ENCODE measurements at regions not wholly inside any gene's neighbourhood (a gene's known extent, or its start where the extent isn't known, plus 50 kb on each side); places are given as distances from the start of the nearest gene placed in this dataset.
"Not testable (repeated sequence)": the region's sequence is repeated elsewhere in the genome, so short reads cannot be mapped to it uniquely, and the experiment has no call there.

DNA sequence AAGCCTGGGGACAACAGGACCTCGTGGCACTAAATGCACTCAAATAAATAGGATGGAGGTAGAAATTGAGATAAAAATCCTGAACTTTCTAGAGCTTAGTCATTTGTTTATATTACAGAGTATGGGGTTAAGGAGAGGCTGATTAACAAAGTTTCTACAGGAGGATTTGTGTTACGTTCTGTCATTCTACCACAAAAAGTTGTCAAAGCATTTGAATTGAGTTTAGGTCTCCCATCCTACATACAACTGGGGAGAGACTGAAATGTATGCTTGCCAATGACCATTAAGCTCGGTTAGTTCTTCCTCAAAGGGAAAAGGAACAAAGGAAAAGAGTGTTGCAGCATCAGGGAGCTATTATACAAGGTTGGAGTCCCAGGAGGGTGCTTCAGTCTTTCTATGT lies 597.9 kb downstream of the COL12A1 start:
- peak; percentile 70 for DNase-seq

DNA sequence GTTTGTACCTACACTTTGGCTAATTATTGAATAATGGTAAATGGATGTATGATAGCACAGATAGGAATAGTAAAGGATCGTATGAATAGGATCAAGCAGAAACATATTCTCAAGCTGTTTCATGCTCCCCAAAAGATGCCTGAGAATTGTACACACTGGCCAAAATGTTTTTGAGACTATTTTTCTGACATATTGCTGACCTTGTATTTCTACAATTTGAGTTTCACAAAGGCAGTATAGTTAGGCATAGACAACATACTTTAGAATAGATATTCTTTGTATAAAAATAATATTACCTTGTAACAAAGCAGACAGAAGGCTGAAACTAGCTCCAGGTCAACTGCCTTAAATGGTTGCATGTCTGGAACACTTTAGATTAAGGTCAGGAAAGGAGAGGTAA lies 598.4 kb downstream of the COL12A1 start:
- DNase-seq: no peak

DNA sequence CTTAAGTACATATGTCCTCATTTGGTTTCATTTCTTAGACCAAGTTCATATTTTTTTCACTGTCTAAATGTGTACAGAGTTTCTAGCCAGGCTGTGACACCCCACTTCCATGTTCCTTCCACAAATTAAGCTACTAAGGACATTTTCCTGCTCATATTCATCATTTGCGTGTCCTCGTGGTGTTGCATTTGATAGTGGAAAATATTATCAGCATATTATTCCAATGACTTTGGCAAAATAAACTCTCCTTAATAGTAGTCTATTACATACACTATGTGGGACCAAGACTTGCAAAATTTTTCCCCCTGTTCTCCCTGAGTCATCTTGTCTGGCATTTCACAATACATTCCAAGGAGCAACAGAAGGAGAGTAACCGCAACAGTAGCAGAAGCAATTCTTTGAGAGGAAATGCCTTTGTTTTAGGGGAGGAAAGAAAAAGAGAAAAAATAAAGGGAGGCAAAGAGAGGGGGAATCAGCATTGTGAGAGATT lies 599.2 kb downstream of the COL12A1 start:
- DNase-seq: peak; percentile 98

DNA sequence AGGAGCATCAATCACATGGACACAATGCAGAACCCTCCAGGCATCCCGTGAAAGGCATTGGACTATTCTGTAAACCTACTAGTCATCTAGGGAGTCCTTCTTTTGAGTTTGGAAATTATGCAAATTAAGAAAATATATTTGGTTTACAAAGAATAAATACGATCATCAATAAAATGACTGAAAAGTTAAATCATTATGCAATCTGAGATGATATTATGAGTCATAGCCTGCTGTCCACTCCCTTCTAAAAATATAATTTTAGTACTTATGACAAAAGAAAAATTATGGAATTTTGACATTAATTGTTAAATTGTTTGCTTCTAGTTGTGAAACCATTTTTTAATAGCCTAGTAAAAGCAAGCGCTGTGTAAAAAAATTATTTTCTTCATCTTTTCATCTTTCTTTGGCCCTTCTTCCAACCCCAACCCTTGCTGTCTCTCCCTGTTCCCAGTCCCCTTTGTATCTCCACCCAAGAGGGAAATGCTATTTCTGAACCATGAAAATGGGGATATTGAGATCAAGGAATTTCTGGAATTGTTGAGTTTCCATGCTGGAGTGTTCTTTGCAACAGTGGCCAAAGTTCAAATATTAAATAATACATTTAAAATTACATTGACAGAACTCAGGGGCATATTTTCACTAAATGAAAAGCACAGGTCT lies 599.8 kb downstream of the COL12A1 start:
- DNase-seq: peak; percentile 50

DNA sequence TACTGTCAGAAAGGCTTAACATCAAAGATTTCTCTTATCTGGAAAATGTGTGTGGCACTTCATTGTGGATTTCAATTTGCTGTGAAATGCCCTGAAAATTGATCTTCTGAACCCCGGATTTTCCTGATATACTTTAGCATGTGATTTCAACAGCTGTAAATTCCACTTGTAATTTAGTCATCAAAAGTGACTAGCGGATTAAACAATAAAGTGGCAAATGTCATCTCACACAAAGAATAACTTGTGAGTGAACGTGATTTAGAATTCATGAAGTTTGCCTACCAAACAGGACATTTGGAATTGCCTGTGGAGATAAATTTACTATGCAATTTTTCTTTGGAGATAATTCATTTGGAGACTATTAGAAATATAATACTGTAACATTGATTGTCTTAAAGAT lies 601.6 kb downstream of the COL12A1 start:
- no peak for DNase-seq

DNA sequence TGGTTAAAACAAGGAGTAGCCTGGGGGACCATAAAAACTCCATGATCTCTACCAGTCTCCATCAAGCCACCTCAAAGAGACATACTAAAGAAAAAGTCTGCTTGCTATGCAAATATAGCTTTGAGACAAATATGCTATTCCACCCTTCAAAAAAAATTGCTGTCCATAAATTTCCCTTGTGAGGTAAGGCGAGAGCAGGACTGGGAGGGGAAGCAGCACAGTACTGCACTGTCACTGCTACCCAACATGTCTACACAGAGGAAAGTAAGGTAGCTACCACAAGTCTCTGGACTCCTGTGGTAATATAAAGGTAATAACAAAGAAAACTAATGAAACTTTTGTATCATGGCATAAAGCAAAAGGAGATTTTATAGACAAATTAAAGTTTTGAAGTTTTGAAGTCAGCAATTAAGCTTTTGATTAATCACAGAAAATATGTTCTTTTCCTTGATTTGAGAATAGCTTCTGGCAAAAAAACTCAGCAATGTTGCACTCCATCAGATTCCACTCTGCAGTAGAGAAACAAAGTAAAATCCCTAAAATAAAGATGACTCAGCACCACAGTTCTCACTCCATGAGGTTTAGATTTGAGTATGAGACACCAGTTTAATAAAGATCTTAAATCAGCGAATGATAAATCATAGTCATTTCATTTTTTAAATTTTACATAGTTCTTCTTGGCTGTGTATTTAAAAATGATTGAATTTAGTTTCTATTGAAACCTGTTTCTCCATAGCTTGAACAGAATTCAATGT lies 602.4 kb downstream of the COL12A1 start:
- peak; percentile 31 for DNase-seq

DNA sequence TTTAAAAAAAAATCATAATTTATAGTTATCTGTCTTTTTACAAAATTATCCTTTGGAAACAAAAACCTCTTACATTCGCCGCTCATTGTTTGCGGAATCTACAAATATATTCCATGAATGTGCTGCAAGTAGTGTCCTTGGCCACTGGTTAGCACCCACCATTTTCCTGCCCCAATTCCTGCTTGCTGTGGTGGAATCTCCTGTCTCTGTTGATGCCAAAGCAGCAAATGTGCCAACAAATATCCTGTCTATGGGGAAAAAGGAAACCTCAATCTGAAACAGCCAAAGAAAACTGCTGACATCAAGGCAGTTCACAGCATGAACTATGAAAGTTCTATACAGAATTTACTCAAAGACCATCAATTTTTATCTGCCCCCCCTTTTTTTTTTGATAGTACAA lies 603.6 kb downstream of the COL12A1 start:
- no peak for DNase-seq

DNA sequence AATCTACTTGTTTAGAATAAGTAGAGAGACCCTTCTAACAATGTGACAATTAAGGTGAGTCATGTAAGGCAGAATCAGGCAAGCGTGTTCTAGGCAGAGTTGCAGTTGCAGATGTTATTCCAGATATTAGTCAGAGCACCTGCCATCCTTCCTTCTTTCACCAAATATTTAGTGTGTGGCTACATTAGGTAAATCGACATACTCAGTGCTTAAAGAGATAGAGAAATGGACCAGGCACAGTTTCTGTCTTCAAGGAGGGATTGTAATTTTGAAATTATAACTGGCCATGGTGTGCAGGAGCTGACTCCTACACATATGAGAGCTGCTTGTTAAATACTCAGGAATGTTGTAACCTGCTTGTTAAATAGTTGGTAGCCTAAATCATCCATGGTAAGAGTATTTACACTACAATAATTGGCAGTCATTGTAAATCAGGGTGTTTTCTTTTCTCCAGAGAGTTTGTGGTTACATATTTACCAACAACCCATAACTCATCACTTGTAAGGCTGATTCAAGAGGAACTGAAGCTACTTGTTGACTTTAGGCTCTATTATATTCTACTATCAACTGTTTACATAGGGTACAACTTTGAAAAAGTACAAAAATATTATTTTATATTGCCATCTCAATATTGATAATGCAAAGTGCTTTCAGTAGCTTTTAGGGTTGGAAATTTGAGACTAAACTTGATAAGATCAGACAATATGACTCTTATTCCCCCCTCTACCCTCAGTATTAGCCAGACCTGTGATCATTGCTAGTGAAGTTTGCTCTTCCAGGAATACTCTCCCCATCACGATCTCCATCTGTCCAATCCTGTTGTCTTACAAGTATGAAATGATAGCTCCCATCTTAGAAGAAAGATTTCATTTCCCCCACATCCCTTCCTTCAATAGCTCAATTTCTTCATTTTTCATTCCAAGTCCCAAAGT lies 607.1 kb downstream of the COL12A1 start:
- peak; percentile 71 for DNase-seq

DNA sequence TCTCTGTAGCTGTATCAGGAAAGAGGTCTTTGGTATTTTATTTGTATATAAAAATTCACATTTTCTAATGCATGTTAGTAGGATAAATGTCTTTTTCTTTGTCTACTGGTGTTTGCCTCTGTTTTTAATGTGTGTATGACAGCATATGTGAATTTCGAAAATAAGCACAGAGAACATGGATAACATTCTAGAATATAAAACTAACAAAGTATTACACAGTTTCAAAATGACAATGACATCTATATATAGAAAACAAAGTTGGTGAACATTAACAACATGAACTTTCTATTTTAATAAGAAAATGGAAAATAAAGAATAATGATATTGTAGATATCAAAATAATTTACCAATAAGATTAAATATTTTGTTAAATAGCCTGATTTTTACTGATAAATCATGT lies 608.0 kb downstream of the COL12A1 start:
- DNase-seq: no peak

DNA sequence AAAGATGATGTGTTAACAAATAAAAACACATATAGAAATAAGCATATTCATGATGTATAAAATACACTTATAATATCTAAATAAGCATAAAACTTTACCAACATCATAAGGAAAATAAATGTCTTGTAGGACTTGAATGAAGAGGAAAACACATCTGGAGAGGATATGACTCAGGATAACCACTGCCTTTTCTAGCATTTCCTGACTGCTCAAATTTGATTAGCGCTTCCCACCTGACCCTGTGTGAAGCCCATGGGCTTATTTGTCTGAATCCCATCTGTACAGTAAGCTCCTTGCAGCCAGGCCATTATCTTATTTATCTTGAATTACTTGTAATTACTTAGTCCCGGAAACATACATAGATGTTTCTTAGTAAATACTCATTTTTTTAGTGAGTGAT lies 608.6 kb downstream of the COL12A1 start:
- peak; percentile 83 for DNase-seq

DNA sequence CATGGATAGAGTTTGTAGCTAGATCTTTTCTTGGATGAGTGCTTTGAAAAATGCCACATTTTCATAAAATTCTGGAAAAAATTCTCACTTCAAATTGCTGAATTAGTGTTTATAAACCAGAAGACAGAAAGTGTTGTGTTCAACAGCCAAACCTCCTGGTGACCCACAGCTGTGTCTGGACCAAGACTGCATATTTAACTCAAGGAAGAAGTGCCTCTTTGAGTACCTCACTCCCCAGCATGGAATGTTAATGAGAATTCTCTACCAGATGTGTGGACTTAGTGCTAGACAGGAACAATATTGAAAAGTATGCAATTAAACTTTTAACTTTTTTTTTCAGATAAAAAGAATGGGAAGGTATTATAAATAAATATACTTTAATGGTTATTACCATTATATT lies 609.3 kb downstream of the COL12A1 start:
- peak; percentile 52 for DNase-seq

DNA sequence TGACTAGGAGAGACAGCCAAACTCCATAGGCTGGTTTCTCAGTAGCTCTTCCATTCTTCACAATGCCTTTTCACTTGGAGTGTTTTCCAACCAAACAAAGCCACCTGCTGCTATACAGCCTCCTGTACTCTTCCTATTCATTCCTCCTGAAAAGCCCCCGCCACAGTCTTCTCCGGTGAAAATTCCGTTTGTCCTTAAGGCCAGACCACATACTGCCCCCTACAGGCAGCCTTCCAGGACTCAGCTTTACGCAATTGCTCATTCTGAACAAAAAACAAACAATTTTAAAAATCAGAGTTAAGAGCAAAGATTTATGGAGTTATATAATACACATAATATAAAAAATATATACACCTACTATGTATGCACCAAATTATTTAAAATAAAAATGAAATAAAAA lies 611.5 kb downstream of the COL12A1 start:
- not testable (repeated sequence) for DNase-seq

DNA sequence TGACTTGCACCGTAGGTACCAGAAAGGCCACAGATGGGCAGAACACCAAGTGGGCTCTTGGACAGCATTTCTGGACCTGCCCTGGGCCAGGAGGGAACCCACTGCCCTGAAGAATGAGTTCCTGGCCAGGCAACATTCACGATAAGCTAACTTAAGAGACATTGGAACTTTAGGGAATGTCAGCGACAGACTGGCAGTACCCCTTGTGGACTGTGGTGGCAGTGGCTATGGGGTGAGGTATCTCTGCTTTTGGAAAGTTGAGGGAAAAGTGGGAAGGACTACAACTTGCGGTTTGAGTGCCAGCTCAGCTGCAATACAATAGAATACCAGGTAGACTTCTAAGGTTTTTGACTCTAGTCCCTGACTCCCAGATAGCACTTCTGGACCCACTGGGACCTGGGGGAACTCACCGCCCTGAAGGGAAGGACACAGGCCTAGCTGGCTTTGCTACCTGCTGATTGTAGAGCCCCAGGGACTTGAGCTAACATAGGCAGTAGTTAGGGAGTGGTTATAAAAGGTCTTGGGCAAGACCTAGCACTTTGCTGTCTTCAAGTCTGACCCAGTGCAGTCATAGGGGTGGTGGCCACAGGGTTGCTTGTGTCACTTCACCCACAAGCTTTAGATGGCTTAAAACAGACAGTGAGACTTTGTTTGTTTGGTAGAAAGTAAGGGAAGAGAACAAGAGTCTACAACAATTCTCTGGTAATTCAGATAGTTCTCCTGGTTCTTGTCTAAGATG lies 617.6 kb downstream of the COL12A1 start:
- DNase-seq: no peak

DNA sequence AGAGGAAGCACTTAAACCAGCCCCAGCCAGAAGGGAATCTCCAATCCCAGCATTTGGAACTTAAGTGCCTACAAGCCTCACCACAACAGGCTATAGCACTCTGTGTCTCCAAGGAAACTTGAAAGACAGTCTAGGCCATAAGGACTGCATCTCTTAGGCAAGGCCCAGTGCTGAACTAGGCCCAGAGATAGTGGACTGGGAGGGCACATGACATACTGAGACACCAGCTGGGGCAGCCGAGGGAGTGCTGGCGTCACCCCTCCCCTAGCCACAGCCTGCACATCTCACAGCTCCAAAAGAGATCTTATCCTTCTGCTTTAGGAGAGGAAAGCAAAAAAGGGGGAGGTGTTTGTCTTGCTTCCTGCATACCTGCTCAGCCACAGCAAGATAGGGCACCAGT lies 618.5 kb downstream of the COL12A1 start:
- DNase-seq: no peak

DNA sequence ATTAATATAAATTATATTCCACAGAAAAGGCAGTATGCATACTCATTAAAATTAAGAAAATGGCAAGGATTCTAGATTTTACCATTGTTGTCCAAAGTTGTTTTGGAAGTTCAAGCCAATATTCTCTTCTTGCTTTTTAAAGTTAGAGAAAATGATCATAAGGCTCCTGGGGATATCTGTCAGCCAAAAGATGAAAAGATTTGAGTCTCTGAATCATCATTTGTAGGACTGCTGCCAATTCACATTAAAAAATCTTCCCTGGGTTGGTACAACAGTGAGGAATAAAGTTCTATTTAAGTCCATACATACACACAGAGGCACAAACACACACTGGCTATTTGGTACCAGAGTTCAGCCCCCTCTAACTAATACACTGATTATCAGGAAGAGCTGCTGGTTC lies 620.1 kb downstream of the COL12A1 start:
- DNase-seq: peak; percentile 50

DNA sequence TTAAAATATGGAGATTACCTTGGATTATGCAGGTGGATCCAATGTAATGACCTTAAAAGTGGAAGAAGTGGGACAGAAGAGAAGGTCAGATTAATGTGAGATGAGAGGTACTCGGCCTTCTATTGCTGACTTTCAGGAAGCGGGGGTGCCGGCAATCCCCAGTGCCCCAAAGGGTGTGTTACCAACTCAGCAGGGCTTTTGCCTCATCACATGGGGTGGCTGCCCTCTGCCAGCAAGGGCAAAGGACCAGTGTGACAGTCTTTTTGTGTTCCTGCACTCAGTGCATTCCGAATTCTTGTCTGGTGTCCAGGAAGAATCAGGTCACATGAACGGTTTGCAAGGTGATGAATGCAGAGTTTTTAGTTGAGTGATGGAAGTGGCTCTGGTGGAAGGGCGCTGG lies 624.2 kb downstream of the COL12A1 start:
- no peak for DNase-seq

DNA sequence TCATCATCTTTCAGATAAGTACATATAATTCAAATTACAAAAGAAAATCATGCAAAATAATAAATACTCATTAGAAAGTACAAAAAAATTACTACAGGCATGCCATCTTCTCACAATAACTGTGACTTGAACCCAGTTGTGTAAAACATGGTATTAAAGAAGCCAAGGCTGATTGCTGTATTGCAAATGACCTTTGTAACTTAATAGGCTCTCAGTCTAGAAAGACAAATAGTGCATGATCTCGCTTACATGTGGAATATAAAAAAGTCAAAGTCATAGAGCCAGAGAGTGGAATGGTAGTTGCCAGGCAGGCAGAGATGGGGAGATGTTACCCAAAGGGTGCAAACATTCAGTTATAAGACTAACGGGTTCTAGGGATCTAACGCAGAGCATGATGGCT lies 626.1 kb downstream of the COL12A1 start:
- no peak for DNase-seq

DNA sequence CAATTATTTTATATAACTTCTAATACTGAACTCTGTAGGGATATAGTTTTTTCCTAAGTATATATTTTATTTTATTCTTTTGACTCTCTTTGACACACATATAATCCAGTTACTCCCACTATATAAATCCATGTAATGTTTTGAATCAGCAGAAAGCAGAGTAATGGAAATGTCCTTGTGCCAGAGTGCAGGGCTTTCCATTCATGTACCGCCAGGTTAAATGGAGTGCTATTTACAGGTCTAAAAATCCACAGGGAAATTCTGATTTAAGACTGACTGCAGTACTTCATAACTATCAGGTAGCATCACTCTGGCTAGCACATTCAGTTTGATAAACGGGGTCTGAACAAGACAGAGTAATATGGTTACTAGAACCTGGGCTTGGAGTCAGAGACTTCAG lies 626.8 kb downstream of the COL12A1 start:
- DNase-seq: no peak

DNA sequence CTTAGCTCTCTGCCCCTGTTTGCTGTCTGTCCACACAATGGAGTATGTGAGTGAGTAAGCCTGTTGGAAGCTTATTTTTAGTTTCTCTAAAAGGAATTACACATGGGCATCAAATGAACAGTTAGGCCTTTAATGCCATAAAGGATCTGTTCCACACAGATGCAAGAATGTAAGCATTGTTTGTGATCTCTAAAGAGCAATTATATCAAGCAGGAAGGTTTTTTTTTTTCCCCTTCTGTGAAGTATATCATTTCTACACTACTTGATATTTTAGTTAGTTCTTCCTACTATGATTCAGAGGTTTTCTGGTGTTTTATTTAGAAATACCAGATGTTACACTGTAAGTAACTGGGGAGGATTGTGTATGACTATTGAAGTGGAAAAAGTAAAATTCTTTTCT lies 627.5 kb downstream of the COL12A1 start:
- DNase-seq: peak; percentile 89

DNA sequence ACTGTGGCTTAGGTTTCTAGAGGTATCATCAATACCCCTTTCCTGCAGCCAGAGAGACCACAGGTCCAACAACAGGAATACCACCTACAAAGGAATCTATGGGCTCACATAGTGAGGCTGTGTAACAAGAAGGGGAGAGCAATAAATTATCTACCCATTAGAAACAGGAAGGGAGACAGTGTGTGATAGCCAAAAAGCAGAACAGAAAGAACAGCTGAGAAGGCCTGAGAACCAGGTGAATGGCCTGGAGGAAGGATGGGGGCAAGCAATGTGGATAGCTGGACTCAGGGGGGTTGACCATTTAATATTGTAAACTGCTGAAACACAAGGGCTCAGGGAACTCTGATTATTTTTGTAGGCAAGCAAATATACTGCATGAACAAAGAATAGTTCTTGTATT lies 628.2 kb downstream of the COL12A1 start:
- peak; percentile 1 for DNase-seq

DNA sequence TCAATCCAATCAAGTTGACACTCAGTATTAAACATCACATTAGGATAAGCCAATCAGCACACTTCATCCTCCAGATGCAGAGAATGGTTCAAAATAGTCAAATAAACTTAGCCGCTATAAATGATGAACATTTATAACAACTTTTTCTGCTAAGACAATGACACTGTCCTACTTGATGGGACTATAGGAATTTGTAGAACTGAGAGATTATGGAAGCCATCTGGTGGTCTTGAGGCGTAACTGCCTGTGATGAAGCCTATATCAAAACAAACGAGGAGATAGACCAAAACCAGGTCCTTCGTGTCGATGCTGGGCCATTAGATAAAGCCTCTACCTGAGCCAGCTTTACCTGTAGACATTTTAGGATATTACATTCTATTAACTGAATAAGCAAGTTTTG lies 631.1 kb downstream of the COL12A1 start:
- peak; percentile 65 for DNase-seq

DNA sequence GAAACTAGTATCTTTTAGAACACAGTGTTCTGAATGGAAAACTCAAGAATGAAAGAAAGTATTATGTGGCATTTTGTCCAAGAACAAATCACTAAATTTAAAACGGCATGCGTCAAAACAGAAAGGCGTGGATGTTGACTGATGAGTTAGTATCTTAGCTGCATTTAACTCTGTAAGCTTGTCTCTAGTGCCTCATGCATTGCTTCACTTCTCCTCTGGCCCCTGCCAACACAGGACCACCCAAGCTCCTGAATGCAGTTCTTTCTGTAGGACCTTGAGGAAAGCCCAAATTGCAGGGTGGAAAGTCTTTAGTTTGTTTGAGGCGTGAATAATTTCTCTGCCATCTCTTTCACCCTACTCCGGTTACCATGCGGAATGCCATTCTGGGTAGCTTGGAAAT lies 632.2 kb downstream of the COL12A1 start:
- no peak for DNase-seq

DNA sequence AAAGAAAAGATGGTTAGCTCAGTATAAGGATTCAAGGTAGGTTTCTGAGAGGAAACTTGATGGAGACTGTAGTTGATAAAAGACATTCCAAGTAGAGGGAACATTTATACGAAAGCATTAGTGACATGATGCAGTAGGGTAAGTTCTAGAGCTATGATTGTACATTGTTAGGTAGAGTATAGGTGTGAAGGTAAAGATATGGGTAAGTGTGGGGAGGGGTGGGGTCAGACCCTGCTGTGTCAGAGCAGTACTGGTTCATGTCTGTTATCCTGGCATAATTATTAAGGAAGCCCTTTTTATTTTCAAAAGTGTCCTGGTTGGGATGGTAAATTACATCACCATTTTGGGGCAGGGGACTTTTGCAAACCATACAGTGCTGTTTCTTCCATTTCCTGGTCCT lies 635.8 kb downstream of the COL12A1 start:
- no peak for DNase-seq
